GM18858 (cell line): ENCODE measurements at regions not wholly inside any gene's neighbourhood (a gene's known extent, or its start where the extent isn't known, plus 50 kb on each side); places are given as distances from the start of the nearest gene placed in this dataset.

Experiments
- ATAC-seq: cut with Tn5 transposase; IDR thresholded peaks from one replicate; pipeline ENCODE4 v1.9.1; 2021; ENCODE audit not compliant: unreplicated experiment

DNA sequence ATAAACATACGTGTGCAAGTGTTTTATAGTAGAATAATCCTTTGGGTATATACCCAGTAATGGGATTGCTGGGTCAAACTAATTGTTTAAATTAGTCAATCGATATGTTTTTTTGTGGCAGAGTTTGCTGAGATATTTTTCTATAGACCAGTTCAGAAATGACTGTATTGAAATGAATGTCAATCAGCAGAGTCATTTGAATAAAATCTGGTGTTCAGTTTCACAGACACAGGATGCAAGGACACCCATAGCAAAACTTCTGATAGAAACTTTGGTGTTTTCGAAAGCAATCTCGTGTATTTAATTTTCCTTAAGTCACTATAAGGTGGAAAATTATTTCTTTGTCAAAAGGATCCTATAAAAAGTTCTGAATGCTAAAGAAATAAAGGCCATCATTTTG lies 434.4 kb downstream of the RAP2B start:
- no peak for ATAC-seq

DNA sequence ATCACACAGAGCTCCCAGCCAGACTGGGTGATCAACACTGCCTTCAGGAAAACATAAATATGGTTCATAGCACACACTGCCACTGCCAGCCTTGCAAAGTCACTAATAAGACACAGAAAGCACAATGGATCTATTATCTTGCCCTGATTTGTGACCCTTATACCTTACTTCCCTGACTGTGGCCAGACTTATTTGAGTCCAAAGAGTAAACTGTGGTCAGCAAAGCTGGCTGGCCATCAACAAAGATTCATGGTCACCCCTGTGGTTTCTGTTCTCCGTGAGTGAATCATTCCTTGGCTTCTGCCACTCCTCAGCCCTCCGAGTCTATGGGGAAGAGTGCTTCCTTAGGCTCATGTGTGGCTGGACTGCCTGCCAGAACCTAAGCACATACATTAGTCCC lies 437.7 kb downstream of the RAP2B start:
- no peak for ATAC-seq

DNA sequence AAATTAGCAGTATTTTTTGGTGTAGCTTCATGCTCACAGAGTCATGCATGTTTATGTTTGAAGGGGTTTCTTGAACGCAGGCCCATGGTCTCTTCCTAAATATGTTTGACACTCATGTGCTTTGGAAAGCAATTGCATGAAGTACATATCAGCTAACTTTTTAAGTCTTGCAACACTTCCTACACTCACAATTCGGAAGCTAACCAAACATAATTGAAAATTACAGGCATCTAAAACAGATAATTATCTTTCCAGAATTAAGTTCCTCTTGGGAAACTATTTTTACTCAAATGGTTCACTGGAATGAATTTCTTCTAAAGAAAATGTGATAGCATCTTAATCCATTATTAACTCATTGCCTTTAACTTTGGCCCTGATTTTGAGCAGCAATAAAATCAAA lies 438.9 kb downstream of the RAP2B start:
- ATAC-seq: no peak

DNA sequence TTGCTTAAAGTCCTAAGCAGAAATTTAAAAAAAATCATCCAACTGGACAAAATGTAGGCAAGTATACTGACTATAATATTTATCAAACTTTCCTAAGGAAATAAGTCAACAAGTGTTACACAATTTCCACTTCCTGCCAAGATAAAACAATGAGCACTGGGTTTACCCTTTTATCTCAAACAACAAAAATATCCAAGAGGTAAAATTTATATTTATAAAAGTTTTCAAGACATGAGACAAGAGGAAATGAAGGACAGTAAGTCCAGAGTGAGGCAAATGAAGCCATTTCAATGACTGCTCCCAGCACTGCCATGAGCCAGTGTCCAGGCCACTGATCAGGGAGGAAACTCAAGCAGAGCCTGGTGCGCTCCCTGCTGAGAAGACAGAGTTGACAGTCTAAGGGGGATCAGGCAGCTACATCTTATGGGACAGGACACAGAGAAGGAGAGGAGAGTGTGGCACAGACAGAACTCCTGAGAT lies 439.4 kb downstream of the RAP2B start:
- ATAC-seq: no peak

DNA sequence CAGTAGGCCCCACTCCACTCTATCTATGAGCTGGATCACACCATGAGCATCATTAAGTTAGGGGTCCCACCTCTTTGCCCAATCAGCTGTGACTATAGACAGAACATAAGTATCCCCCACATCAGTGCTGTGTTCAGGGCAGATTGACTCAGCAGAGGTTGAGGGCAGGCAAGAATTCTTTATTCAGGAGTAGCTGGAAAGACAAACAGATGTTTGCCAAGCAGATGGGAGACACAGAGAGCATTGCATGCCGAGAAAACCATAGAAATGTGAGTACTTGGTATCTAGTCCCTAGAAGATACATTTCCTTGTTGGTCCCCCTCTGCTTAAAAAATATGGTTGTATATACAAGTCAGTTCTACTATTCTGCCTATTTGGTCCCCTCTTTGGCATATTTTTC lies 440.8 kb downstream of the RAP2B start:
- no peak for ATAC-seq

DNA sequence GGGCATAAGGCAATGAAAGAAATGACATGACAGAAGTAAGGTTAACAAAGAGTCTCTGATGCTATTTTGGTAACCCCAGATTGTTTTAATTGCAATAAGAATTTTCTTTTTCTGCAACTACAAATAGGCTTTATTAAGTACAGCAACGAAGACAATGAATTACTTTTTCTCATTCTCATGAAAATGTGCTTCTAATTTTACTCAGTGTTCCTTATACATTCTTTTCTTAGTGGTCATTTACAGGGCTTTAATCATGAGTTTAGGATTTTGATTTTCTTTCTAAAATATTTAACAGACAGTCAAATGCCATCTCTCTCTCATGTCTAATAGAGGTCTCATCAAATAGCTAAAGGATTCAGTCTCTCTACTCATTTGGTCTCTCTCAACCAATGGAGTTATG lies 452.1 kb downstream of the RAP2B start:
- ATAC-seq: no peak

DNA sequence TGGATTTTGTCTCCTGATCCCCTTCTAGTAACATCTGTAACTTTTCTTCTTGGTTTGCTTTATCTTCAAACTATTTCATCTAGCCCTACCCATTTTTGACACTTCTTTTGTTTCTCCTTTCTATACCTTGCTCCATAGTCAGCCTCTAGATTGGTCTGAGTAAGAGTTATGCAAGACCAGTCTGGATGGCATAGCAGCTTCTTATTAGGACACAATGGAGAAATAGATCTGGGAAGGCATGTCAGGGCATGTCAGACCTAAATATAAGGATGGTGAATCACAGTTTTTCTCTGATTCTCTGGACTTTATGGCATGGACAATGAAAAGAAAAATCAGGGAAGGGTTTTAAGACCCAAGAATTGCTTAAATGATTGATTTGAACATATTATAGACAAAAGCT lies 452.5 kb downstream of the RAP2B start:
- ATAC-seq: no peak

DNA sequence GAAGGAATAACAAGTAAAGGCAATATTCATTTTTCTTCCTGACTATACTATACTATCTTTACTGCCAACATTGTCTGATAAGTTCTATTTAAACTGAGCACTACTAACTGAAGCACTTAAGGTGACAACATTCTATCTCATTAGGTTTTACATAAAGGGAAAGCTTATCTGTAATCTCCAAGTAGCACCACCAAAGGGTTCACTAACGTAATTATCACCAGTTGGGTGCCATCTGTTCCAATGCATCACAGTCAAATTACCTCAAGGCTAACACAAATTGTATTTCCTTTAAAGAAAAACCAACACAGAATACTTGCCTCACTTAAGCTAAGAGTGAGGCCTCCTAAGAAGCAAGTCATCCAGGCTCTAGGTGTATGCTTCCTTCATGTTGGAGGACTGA lies 453.8 kb downstream of the RAP2B start:
- ATAC-seq: no peak

DNA sequence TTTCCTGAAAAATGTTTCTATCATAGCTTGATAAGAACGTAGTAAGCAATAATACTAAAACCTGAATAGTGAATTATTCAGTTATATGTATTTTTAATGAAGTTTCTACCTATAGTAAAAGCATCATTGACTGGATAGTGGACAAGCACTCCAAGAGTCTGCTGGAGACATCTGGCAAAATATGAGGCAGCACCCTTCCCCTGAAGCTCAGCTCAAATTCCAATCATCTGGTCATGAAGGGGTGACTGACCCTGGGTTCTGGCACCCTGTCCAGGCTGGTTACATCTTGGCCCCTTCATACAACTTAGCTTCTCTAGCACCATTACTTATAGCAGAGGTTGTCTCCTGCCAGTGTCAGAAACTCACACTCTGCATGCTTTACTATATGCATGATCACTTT lies 455.4 kb downstream of the RAP2B start:
- no peak for ATAC-seq

DNA sequence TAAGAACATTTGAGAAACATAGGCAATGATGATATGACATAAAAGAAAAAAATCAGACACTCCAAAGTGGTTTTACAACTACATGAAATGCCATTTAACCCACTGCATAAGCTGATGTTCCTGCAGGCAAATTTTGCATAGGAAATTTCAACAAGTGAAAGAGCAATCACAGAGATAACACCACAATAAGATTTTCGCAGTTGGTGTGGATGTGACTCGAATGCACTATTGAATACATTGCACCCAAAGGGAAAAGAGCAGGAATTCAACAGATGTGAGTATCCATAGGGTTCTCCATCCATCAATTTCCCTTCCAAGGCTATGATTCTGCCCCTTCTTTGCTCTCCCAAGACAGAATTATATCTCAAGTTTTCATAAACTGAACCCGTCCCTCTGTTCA lies 456.1 kb downstream of the RAP2B start:
- no peak for ATAC-seq

DNA sequence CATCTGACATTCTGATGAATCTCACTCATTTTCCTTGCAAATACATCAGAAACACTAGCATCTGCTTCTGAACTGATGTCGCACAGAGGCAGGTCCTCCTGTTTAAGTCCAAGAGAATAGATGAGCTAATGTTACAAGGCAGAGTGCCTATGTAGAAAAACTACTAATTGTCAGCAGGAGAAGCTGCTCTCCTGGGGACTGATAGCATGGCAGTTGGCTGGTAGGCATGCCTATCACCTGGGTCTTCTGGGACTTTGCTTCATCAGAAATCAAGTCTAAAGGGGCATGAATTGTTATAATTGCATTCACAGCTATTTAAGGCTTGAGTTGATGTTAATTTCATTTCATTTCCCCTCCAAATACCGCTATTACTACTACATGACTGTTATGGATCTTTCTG lies 457.2 kb downstream of the RAP2B start:
- no peak for ATAC-seq

GRCh38 chr3:153621953-153622352 lies 459.9 kb downstream of the RAP2B start:
- ATAC-seq: peak; percentile 98

- ATAC-seq: no peak
These were observed 461.8 kb downstream of the RAP2B start for GRCh38 chr3:153623834-153624233.

- no peak for ATAC-seq
These were observed 462.4 kb downstream of the RAP2B start for GRCh38 chr3:153624310-153625030.

DNA sequence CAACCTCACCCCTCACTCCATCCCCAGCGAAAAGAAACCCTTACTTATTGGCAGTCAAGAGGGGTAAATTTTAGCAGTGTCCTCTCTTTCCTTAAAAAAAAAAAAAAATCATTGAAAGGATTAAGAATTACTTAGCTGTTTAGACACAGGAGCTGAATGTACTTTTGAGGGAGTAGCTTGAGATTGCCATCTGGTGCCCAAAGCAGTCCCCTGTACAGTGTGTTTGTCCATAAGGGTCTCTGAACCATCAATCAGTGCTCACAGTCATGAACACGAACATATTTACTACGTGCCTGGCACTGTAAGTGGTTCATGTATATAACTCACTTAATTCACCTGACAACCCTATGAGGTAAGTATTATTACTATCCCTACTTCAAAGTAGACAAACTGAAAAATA lies 463.5 kb downstream of the RAP2B start:
- ATAC-seq: no peak

GRCh38 chr3:153626158-153626557 lies 464.1 kb downstream of the RAP2B start:
- ATAC-seq: no peak

- ATAC-seq: peak; percentile 54
These were observed 466.6 kb downstream of the RAP2B start for GRCh38 chr3:153628591-153628990.

GRCh38 chr3:153629148-153629547 lies 467.1 kb downstream of the RAP2B start:
- no peak for ATAC-seq

DNA sequence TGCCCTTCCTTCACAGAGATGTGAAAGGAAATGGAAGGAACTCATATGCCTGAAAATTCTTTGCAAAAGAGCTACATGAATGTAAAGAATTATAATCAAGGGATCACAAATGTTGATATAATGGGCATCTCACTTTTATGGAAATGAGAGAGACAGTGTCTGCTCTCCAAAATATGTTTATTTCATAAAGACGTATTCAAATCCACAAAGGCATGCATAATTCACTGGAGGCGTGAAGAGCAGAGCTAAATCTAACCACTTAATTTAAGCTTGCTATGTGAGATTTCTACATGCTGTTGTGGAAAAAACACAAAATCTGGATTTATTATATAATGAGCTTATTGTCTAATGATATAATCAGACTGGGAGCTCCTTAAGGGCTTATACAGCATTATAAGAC lies 469.1 kb downstream of the RAP2B start:
- ATAC-seq: no peak

- ATAC-seq: no peak
These were observed 469.6 kb downstream of the RAP2B start for GRCh38 chr3:153631664-153632063.

- no peak for ATAC-seq
These were observed 471.4 kb downstream of the RAP2B start for GRCh38 chr3:153633407-153633806.

GRCh38 chr3:153634683-153635082 lies 472.7 kb downstream of the RAP2B start:
- ATAC-seq: no peak

- no peak for ATAC-seq
These were observed 477.6 kb downstream of the RAP2B start for GRCh38 chr3:153639631-153640030.
